HG03558 (cell line): ENCODE measurements at regions not wholly inside any gene's neighbourhood (a gene's known extent, or its start where the extent isn't known, plus 50 kb on each side); places are given as distances from the start of the nearest gene placed in this dataset.
A peak's percentile ranks its signal among the peaks of the same experiment; 100 is the strongest.
"Not testable (repeated sequence)": the region's sequence is repeated elsewhere in the genome, so short reads cannot be mapped to it uniquely, and the experiment has no call there.

Source experiments
- ATAC-seq: cut with Tn5 transposase; IDR thresholded peaks from one replicate; pipeline ENCODE4 v1.9.1; 2021; ENCODE audit warnings: moderate number of reproducible peaks; ENCODE audit not compliant: unreplicated experiment; ENCODE audit errors: extremely low read depth

GRCh38 chr6:81932448-81932847 is 180.0 kb upstream of the TENT5A start:
- not testable (repeated sequence) for ATAC-seq

- ATAC-seq = no peak
Measured at GRCh38 chr6:81929828-81930227, 177.3 kb upstream of the TENT5A start.

- no peak for ATAC-seq
Measured at GRCh38 chr6:81925201-81925600, 172.7 kb upstream of the TENT5A start.

GRCh38 chr6:81909981-81910900 is 157.8 kb upstream of the TENT5A start:
- ATAC-seq = no peak

- no peak for ATAC-seq
Measured at GRCh38 chr6:81909162-81909561, 156.7 kb upstream of the TENT5A start.

- ATAC-seq = no peak
Measured at GRCh38 chr6:81906709-81907204, 154.3 kb upstream of the TENT5A start.

- ATAC-seq = no peak
Measured at GRCh38 chr6:81906041-81906440, 153.6 kb upstream of the TENT5A start.

GRCh38 chr6:81901551-81901966 is 149.1 kb upstream of the TENT5A start:
- no peak for ATAC-seq

- ATAC-seq = peak; percentile 77
Measured at GRCh38 chr6:81900616-81901015, 148.1 kb upstream of the TENT5A start.

- no peak for ATAC-seq
Measured at GRCh38 chr6:81897793-81898192, 145.3 kb upstream of the TENT5A start.

- ATAC-seq = no peak
Measured at GRCh38 chr6:81896525-81897503, 144.3 kb upstream of the TENT5A start.

GRCh38 chr6:81895511-81896185 is 143.2 kb upstream of the TENT5A start:
- no peak for ATAC-seq

GRCh38 chr6:81894788-81895271 is 142.3 kb upstream of the TENT5A start:
- ATAC-seq = no peak

- no peak for ATAC-seq
Measured at GRCh38 chr6:81894306-81894705, 141.8 kb upstream of the TENT5A start.

- ATAC-seq = no peak
Measured at GRCh38 chr6:81892891-81893290, 140.4 kb upstream of the TENT5A start.

GRCh38 chr6:81891874-81892273 is 139.4 kb upstream of the TENT5A start:
- ATAC-seq = no peak

- ATAC-seq = no peak
Measured at GRCh38 chr6:81890846-81891245, 138.4 kb upstream of the TENT5A start.

GRCh38 chr6:81889377-81890053 is 137.0 kb upstream of the TENT5A start:
- ATAC-seq = no peak

GRCh38 chr6:81886909-81887308 is 134.4 kb upstream of the TENT5A start:
- not testable (repeated sequence) for ATAC-seq
